ENCODE measurements at regions not wholly inside any gene's neighbourhood (a gene's known extent, or its start where the extent isn't known, plus 50 kb on each side); places are given as distances from the start of the nearest gene placed in this dataset.

DNA sequence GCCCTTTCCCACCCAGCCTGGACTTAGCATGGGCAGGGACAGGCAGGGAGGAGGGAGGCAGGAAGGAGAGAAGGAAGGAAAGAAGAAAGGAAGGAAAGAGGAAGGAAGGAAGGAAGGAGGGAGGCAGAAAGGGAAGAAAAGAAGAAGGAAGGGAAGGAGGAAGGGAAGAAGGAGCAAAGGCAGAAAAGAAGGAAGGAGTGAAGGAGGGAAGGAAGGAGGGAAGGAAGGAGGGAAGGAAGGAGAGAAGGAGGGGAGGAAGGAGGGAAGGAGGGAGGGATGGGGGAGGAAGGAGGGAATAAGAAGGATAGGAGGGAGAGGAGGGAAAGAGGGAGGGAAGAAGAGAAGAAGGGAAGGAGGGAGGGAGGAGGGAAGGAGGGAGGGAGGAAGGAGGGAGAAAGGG lies 110.4 kb downstream of the SALL1 start:
- in situ Hi-C loops (cut with HindIII; ENCODE audit: low pct_ligation_motif_present, low pct_unique_long_range_greater_than_20kb, low sequenced_read_pairs), result no loop called here
- no peak for DNase-seq

GRCh38 chr16:51039638-51040331 lies 111.3 kb downstream of the SALL1 start:
- in situ Hi-C loops (cut with HindIII; ENCODE audit: low pct_ligation_motif_present, low pct_unique_long_range_greater_than_20kb, low sequenced_read_pairs), result no loop called here
- DNase-seq, result no peak

DNA sequence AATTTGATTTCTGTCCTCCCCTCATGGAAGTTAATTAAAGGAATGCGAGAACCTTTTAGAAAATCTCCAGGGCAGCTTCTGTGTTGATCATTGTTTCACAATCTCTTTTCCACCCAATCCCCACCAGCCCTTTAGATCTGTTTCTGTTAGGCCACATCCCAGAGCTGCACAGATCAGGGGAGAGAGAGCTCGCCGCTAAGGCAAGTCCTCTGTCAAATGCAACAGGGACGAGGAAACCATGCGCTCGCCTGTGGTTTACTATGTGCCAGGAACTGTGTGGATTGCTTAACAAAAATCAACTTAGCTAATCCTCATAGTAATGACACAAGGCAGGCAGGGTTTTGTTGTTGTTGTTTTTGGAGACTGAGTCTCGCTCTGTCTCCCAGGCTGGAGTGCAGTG lies 115.4 kb downstream of the SALL1 start:
- in situ Hi-C loops (cut with HindIII; ENCODE audit: low pct_ligation_motif_present, low pct_unique_long_range_greater_than_20kb, low sequenced_read_pairs), result no loop called here
- DNase-seq, result no peak

GRCh38 chr16:51035110-51035498 lies 116.0 kb downstream of the SALL1 start:
- DNase-seq, result no peak
- in situ Hi-C loops (cut with HindIII; ENCODE audit: low pct_ligation_motif_present, low pct_unique_long_range_greater_than_20kb, low sequenced_read_pairs), result no loop called here

DNA sequence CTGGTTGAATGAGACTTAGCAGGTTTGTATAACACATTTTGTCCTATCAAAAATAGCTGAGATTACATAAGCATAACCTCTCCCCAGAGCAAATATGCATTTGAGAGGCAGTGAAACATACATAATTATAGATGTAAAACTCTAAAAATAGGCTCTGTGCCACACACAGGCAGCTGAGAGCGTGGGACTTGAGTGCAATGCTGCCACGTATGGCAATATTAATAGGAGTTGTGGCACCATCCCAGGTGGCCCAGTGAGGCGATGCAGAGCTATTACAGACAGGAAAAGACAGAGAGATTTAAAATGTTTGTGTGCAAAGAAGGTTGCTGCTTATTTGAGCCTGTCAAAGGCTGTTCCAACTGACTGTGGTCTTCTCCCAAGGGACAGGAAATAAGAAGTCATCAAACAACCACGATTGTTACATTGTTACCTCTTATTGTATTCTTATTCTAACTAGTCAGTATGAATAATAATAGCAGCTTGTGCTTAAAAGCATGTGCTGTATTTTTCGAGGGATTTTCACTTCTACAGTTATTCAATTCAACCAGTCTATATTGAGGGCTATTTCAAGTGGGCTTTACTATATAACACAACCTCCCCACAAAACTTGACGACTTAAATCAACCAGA lies 116.5 kb downstream of the SALL1 start:
- in situ Hi-C loops (cut with HindIII; ENCODE audit: low pct_ligation_motif_present, low pct_unique_long_range_greater_than_20kb, low sequenced_read_pairs), result no loop called here
- DNase-seq, result no peak

DNA sequence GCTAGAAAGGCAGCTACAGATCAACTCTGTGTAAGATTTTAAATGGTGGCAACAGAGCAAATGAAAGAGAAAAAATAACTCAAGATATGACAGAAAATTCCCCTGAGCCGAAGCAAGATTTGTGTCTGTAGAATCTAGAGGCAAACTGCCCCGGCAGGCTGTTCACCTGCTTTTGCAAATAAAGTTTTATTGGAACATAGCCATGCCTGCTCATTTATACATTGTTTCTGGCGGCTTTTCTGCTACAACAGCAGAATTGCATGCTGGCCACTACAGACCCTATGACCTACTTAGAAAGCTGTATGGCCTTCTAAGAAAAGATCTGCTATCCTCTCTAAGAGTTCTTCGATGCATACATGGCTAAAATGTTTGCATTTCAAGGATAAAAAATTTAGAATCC lies 119.5 kb downstream of the SALL1 start:
- no peak for DNase-seq
- in situ Hi-C loops (cut with HindIII; ENCODE audit: low pct_ligation_motif_present, low pct_unique_long_range_greater_than_20kb, low sequenced_read_pairs), result no loop called here

DNA sequence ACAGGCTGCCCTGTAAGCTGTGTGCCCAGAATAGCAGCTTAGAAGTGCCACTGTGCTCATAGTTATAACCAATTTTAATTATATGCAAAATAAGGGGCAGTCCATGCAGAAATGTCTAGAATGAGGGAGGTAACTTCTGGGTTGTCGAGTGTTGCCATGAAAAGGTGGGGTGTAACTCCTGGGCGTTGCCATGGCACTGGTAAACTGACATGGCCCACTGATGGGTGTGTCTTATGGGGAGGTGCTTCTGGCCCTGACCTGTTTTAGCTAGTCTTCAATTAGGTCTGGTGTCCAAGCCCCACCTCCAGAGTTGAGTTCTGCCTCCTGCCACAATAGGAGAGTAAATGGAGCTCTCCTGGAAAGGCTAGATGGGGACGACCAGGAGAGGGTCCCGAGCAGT lies 120.6 kb downstream of the SALL1 start:
- in situ Hi-C loops (cut with HindIII; ENCODE audit: low pct_ligation_motif_present, low pct_unique_long_range_greater_than_20kb, low sequenced_read_pairs), result no loop called here
- no peak for DNase-seq

GRCh38 chr16:51025588-51026290 lies 125.3 kb downstream of the SALL1 start:
- no peak for DNase-seq

GRCh38 chr16:51024703-51025102 lies 126.4 kb downstream of the SALL1 start:
- DNase-seq, result no peak
- in situ Hi-C loops (cut with HindIII; ENCODE audit: low pct_ligation_motif_present, low pct_unique_long_range_greater_than_20kb, low sequenced_read_pairs), result no loop called here

More at GRCh38 chr16:51025588-51026290, 125.3 kb downstream of the SALL1 start:
- in situ Hi-C loops (cut with HindIII; ENCODE audit: low pct_ligation_motif_present, low pct_unique_long_range_greater_than_20kb, low sequenced_read_pairs), result no loop called here

DNA sequence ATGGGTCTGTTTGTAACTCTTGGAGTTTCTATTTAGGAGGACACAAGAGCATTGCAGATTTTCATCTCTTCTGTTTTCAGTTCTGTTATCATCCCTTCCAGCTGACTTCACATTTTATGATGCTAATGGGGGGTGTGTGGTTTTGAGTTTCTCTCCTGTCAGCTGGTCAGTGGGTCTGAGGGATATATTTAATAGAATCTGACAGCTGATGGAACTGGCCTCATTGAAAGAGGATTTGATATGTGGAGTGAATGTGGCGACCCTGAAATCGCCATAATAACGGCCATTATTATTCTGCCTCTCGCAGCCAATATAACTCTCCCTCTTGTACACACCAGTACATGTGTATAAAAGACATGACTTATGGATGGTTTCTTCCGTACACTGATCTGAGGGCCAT lies 128.1 kb downstream of the SALL1 start:
- DNase-seq, result no peak
- in situ Hi-C loops (cut with HindIII; ENCODE audit: low pct_ligation_motif_present, low pct_unique_long_range_greater_than_20kb, low sequenced_read_pairs), result no loop called here

DNA sequence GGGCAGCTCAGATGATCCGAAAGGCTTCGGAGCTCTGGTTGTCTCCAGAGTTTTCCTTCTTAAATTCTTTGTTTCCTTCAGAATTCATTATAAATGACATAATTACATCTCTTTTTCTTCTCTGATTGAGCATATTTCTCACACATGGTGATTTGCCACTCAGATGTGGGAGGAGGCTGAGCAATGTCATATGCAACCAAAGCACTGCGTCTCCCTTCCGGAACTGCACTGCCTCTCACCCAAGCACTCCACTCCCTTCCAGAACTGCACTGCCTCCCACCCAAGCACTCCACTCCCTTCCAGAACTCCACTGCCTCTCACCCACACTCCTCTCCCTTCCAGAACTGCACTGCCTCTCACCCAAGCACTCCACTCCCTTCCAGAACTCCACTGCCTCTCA lies 131.5 kb downstream of the SALL1 start:
- DNase-seq, result no peak
- in situ Hi-C loops (cut with HindIII; ENCODE audit: low pct_ligation_motif_present, low pct_unique_long_range_greater_than_20kb, low sequenced_read_pairs), result no loop called here

GRCh38 chr16:51017969-51018368 lies 133.1 kb downstream of the SALL1 start:
- in situ Hi-C loops (cut with HindIII; ENCODE audit: low pct_ligation_motif_present, low pct_unique_long_range_greater_than_20kb, low sequenced_read_pairs), result no loop called here
- DNase-seq, result no peak

- in situ Hi-C loops (cut with HindIII; ENCODE audit: low pct_ligation_motif_present, low pct_unique_long_range_greater_than_20kb, low sequenced_read_pairs), result no loop called here
- DNase-seq, result no peak
Observed at GRCh38 chr16:51012396-51012795, 138.7 kb downstream of the SALL1 start.

- DNase-seq, result no peak
- in situ Hi-C loops (cut with HindIII; ENCODE audit: low pct_ligation_motif_present, low pct_unique_long_range_greater_than_20kb, low sequenced_read_pairs), result no loop called here
Observed at GRCh38 chr16:51010817-51011216, 140.3 kb downstream of the SALL1 start.

- no peak for DNase-seq
- in situ Hi-C loops (cut with HindIII; ENCODE audit: low pct_ligation_motif_present, low pct_unique_long_range_greater_than_20kb, low sequenced_read_pairs), result no loop called here
Observed at GRCh38 chr16:51009813-51010212, 141.3 kb downstream of the SALL1 start.

- DNase-seq, result no peak
- in situ Hi-C loops (cut with HindIII; ENCODE audit: low pct_ligation_motif_present, low pct_unique_long_range_greater_than_20kb, low sequenced_read_pairs), result no loop called here
Observed at GRCh38 chr16:51009359-51009758, 141.7 kb downstream of the SALL1 start.

- in situ Hi-C loops (cut with HindIII; ENCODE audit: low pct_ligation_motif_present, low pct_unique_long_range_greater_than_20kb, low sequenced_read_pairs), result no loop called here
- DNase-seq, result no peak
Observed at GRCh38 chr16:51008607-51009006, 142.5 kb downstream of the SALL1 start.

DNA sequence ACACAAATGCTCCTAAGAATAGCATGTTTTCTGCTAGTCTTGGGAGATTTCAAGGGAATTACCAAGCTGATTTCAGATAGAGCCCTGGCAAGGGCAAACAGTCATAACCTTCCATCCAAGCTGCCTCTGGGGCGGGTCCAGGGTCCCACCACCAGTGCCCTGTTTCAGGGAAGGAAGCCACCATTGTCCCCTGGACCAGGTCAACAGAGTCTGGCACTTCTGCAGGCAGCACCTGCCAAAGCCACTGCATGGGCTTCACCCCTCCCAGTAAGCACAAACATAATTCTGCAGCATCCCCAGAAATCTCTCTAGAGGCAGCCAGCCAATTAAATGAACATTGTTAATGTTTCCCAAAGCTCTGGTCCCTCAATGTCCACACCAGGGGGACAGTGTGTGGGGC lies 143.0 kb downstream of the SALL1 start:
- in situ Hi-C loops (cut with HindIII; ENCODE audit: low pct_ligation_motif_present, low pct_unique_long_range_greater_than_20kb, low sequenced_read_pairs), result no loop called here
- no peak for DNase-seq

- no peak for DNase-seq
- in situ Hi-C loops (cut with HindIII; ENCODE audit: low pct_ligation_motif_present, low pct_unique_long_range_greater_than_20kb, low sequenced_read_pairs), result no loop called here
Observed at GRCh38 chr16:51003850-51004566, 147.1 kb downstream of the SALL1 start.

Measured in ACHN (cell line).